ENCODE measurements at regions not wholly inside any gene's neighbourhood (a gene's known extent, or its start where the extent isn't known, plus 50 kb on each side); places are given as distances from the start of the nearest gene placed in this dataset.

DNA sequence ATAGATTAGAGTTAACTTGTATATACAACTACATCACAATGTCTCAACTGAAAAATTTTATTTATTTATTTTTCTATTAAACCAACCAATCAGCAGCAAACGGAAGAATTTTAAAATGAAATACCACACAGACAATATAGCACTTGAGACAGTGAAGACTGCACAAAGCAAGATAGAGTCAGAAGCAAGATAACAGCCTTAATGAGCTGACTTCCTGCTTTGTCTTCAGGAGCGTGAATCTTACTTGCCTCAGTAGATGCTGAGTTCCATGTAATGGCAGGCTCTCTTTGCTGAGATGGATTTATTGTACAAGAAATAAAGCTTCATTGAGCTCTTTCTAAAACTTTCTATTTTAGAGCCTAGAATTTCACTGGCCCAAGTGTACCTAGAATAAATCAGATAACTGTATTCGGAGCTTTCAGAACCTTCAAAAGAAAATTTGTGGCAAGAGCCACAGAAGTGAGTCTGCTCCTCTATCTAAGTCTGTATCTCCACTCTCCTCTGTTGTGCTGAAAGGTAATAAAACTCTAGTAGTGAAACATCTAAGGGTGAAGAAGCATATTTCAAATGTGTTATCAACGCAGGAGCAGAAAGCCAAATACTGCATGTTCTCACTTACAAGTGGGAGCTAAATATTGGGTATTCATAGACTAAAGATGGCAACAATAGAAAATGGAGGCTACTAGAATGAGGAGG, 83.3 kb upstream of the ANKRD55 start:
- Histone ChIP-seq H3K4me2 (ENCODE audit: insufficient read depth, insufficient read length, low read length) (no peak overlapping the region), H3K23ac (ENCODE audit: insufficient read length, low read depth, low read length) (no peak overlapping the region)
- H3K4me1 Mint-ChIP-seq, result peaks cover 6 to 7% of the 10 kb centered on the region in 2 experiments

More for the DNA sequence above, 83.3 kb upstream of the ANKRD55 start:
- Histone ChIP-seq H3T11ph (ENCODE audit: low read length) (no peak overlapping the region), H2BK20ac (ENCODE audit: low read depth, low read length, poor library complexity, severe bottlenecking) (no peak overlapping the region), H4K91ac (ENCODE audit: insufficient read length, low read depth, low read length) (no peak overlapping the region), H2BK120ac (ENCODE audit: low read depth, low read length, poor library complexity, severe bottlenecking) (no peak overlapping the region), H4K20me1 (ENCODE audit: control insufficient read depth, insufficient read depth, insufficient read length) (no peaks in the 10 kb centered on the region), H3K79me2 (ENCODE audit: insufficient read depth, low read length) (0 out of 2 replicates have a peak, but pooled peaks cover 2% of the 10 kb centered on the region), H4K5ac (ENCODE audit: insufficient read length, low read depth, low read length) (no peak overlapping the region), H2BK15ac (ENCODE audit: low read depth, low read length) (no peak overlapping the region), H3K4ac (ENCODE audit: low read depth, low read length) (no peak overlapping the region), H3K79me1 (ENCODE audit: insufficient read depth, low read depth, low read length, poor library complexity, severe bottlenecking) (no peaks in the 10 kb centered on the region), H2AFZ (ENCODE audit: low read length) (no peak overlapping the region), H3K9ac (ENCODE audit: extremely low read depth, insufficient read length, low read length) (no peak overlapping the region), H2BK5ac (ENCODE audit: insufficient read length, low read length) (no peak overlapping the region), H3K27me3 (ENCODE audit: insufficient read depth, low read length) (no peaks in the 10 kb centered on the region), H3K4me1 (ENCODE audit: insufficient read depth, low read length) (no peaks in the 10 kb centered on the region), H4K8ac (replicated peaks; ENCODE audit: insufficient read length, low read depth, low read length) (no peak overlapping the region), H3K9me3 (ENCODE audit: control insufficient read depth, low read depth, low read length) (no peaks in the 10 kb centered on the region), H3K23me2 (ENCODE audit: insufficient read length, low read depth, low read length, poor library complexity, severe bottlenecking) (no peaks in the 10 kb centered on the region), H2BK12ac (ENCODE audit: insufficient read length, low read depth, low read length) (no peak overlapping the region), H3K27ac (ENCODE audit: insufficient read length, low read depth, low read length) (no peak overlapping the region), H3K14ac (ENCODE audit: insufficient read depth, low read length) (no peak overlapping the region), H3K56ac (ENCODE audit: insufficient read length, low read depth, low read length) (no peak overlapping the region), H3K18ac (ENCODE audit: insufficient read length, low read depth, low read length) (no peak overlapping the region), H2AK5ac (ENCODE audit: insufficient read length, low read length) (no peak overlapping the region)
- no peak for DNase-seq
- H3K4me3 Mint-ChIP-seq, result no peak overlapping the region
- WGBS (ENCODE audit: extremely low coverage, insufficient read length, low lambda C conversion rate), result no CpG with 5 or more reads among the region's 4 CpGs
- no peak overlapping the region for H3K27ac Mint-ChIP-seq
- H3K27me3 Mint-ChIP-seq (ENCODE audit: low read depth), result no peaks in the 10 kb centered on the region
- no peaks in the 10 kb centered on the region for H3K9me3 Mint-ChIP-seq
- no peaks in the 10 kb centered on the region for H3K36me3 Mint-ChIP-seq (ENCODE audit: insufficient read depth in 1 of 3, low read depth in 3 of 3)
- TF ChIP-seq, protein P1, sequence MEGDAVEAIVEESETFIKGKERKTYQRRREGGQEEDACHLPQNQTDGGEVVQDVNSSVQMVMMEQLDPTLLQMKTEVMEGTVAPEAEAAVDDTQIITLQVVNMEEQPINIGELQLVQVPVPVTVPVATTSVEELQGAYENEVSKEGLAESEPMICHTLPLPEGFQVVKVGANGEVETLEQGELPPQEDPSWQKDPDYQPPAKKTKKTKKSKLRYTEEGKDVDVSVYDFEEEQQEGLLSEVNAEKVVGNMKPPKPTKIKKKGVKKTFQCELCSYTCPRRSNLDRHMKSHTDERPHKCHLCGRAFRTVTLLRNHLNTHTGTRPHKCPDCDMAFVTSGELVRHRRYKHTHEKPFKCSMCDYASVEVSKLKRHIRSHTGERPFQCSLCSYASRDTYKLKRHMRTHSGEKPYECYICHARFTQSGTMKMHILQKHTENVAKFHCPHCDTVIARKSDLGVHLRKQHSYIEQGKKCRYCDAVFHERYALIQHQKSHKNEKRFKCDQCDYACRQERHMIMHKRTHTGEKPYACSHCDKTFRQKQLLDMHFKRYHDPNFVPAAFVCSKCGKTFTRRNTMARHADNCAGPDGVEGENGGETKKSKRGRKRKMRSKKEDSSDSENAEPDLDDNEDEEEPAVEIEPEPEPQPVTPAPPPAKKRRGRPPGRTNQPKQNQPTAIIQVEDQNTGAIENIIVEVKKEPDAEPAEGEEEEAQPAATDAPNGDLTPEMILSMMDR (conservative IDR thresholded peaks at IDR 0.05), result no peak

All from H9 (cell line).